KMS-11 (cell line): ENCODE measurements at regions not wholly inside any gene's neighbourhood (a gene's known extent, or its start where the extent isn't known, plus 50 kb on each side); places are given as distances from the start of the nearest gene placed in this dataset.
A peak's percentile ranks its signal among the peaks of the same experiment; 100 is the strongest.
"Not testable (repeated sequence)": the region's sequence is repeated elsewhere in the genome, so short reads cannot be mapped to it uniquely, and the experiment has no call there.

ENCODE experiments used
- H2AFZ ChIP-seq: fragments of 200-600 bp; sonication (generic); 2 replicates; pipeline ENCODE4 v1.6.1; 2016; ENCODE audit warnings: antibody characterized with exemption, mixed run types, low read depth
- H3K27ac ChIP-seq: fragments of 200-600 bp; sonication (generic); 2 replicates; pipeline ENCODE4 v1.6.1; 2016; ENCODE audit warnings: mild to moderate bottlenecking, mixed run types
- H3K27me3 ChIP-seq: fragments of 200-600 bp; sonication (generic); 2 replicates; pipeline ENCODE4 v1.6.1; 2017; ENCODE audit warnings: mild to moderate bottlenecking, low read depth, mixed run types, moderate library complexity; ENCODE audit not compliant: insufficient read depth
- H3K36me3 ChIP-seq: fragments of 200-600 bp; sonication (generic); 2 replicates; pipeline ENCODE4 v1.6.1; 2017; ENCODE audit warnings: mild to moderate bottlenecking, mixed run types; ENCODE audit not compliant: insufficient read depth
- H3K4me1 ChIP-seq: fragments of 200-600 bp; sonication (generic); 2 replicates; pipeline ENCODE4 v1.6.1; 2016; ENCODE audit warnings: mild to moderate bottlenecking, low read depth, mixed run types; ENCODE audit not compliant: poor library complexity, severe bottlenecking
- H3K4me2 ChIP-seq: fragments of 200-600 bp; sonication (generic); 2 replicates; pipeline ENCODE4 v1.7.0; 2016; ENCODE audit warnings: mild to moderate bottlenecking, mixed run types
- H3K4me3 ChIP-seq: fragments of 200-600 bp; sonication (generic); IDR thresholded peaks from 2 replicates; pipeline ENCODE4 v1.6.1; 2017; ENCODE audit warnings: low read depth, low read length, mixed read lengths; ENCODE audit not compliant: insufficient read depth
- H3K79me2 ChIP-seq: fragments of 200-600 bp; sonication (generic); 2 replicates; pipeline ENCODE4 v1.6.1; 2016; ENCODE audit warnings: low read depth, mixed run types; ENCODE audit not compliant: insufficient read depth
- H3K9ac ChIP-seq: fragments of 200-600 bp; sonication (generic); 2 replicates; pipeline ENCODE4 v1.6.1; 2016; ENCODE audit warnings: mild to moderate bottlenecking, mixed run types
- H4K20me1 ChIP-seq: fragments of 200-600 bp; sonication (generic); 2 replicates; pipeline ENCODE4 v1.6.1; 2016; ENCODE audit warnings: mild to moderate bottlenecking, mixed run types; ENCODE audit not compliant: insufficient read depth
- CTCF ChIP-seq: fragments of 200-600 bp; sonication (generic); conservative IDR thresholded peaks from 2 replicates; pipeline ENCODE4 v1.6.1; 2017; ENCODE audit warnings: low read depth, mild to moderate bottlenecking, antibody characterized with exemption, low read length, moderate library complexity, mixed read lengths

- no peaks in the 10 kb centered on the region for H3K79me2 ChIP-seq
- no peaks in the 10 kb centered on the region for H3K27me3 ChIP-seq
- no peak overlapping the region for H2AFZ ChIP-seq
- H3K4me3 ChIP-seq = no peak overlapping the region
- no peak overlapping the region for H3K27ac ChIP-seq
- H3K4me1 ChIP-seq = no peaks in the 10 kb centered on the region
- H4K20me1 ChIP-seq = no peaks in the 10 kb centered on the region
- no peak for TF ChIP-seq CTCF
- H3K4me2 ChIP-seq = no peak overlapping the region
- no peak overlapping the region for H3K9ac ChIP-seq
- no peaks in the 10 kb centered on the region for H3K36me3 ChIP-seq
These were observed 141.7 kb downstream of the MACC1 start for GRCh38 chr7:20075440-20075839.

GRCh38 chr7:20068004-20068403 is 149.2 kb downstream of the MACC1 start:
- not testable (repeated sequence) for H3K27ac ChIP-seq, H3K4me3 ChIP-seq, H3K4me2 ChIP-seq, H4K20me1 ChIP-seq, H3K27me3 ChIP-seq, H3K36me3 ChIP-seq, H2AFZ ChIP-seq, H3K79me2 ChIP-seq, H3K9ac ChIP-seq
- H3K4me1 ChIP-seq = peaks cover 42% of the 10 kb centered on the region

- Histone ChIP-seq H3K27me3 (no peaks in the 10 kb centered on the region), H3K4me3 (no peak overlapping the region), H3K36me3 (no peaks in the 10 kb centered on the region), H3K4me2 (peak overlapping the region; percentile 88), H3K79me2 (no peaks in the 10 kb centered on the region), H3K9ac (peak overlapping the region; percentile 47), H3K27ac (peak overlapping the region; percentile 89), H3K4me1 (peaks cover 42% of the 10 kb centered on the region), H4K20me1 (no peaks in the 10 kb centered on the region), H2AFZ (peak overlapping the region; percentile 68)
- TF ChIP-seq CTCF = no peak
These were observed 152.0 kb downstream of the MACC1 start for GRCh38 chr7:20064974-20065862.

- Histone ChIP-seq H3K79me2 (no peaks in the 10 kb centered on the region), H3K4me1 (peaks cover 42% of the 10 kb centered on the region), H3K4me3 (no peak overlapping the region), H4K20me1 (no peaks in the 10 kb centered on the region), H3K4me2 (peak overlapping the region; percentile 88), H3K36me3 (no peaks in the 10 kb centered on the region), H3K27me3 (no peaks in the 10 kb centered on the region), H3K9ac (peak overlapping the region; percentile 47), H3K27ac (peak overlapping the region; percentile 89), H2AFZ (peak overlapping the region; percentile 68)
- no peak for TF ChIP-seq CTCF
These were observed 152.8 kb downstream of the MACC1 start for GRCh38 chr7:20064181-20064970.
